ENCODE measurements at regions not wholly inside any gene's neighbourhood (a gene's known extent, or its start where the extent isn't known, plus 50 kb on each side); places are given as distances from the start of the nearest gene placed in this dataset.

DNA sequence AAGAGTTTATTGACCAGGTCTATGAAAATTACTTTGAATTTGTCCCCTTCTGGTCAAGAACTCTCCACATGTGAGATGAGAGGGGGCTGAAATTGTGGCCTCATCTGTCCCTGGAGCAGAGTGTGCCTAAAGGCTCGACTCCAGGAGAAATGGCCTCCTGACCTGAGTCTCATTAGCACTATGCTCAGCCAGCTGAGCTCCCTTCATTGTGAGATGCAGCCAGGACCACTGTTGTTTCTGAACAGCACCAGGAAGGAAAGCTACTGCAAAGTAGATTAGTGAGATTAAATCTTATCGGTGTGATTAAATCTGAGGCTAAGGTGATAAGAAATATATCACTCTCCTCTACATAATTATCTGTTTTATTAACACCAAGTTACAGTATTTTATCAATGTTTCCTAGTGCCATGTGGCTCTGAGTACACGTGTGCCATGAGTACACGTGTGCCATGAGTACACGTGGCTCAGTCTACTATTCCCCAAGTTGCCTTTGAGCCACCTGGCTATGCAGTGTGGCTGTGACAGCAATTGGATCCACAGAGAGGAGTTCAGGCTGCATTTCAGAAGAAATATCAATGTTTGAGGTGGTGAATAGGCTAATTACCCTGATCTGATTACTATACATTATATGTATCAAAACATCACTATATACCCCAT is 126.9 kb downstream of the IPMK start:
- Histone ChIP-seq H3K27ac (no peak overlapping the region), H3K9me3 (no peaks in the 10 kb centered on the region), H3K4me3 (no peak overlapping the region), H3K27me3 (no peaks in the 10 kb centered on the region), H3K4me1 (no peaks in the 10 kb centered on the region), H3K36me3 (no peaks in the 10 kb centered on the region)
- TF ChIP-seq, protein P1, sequence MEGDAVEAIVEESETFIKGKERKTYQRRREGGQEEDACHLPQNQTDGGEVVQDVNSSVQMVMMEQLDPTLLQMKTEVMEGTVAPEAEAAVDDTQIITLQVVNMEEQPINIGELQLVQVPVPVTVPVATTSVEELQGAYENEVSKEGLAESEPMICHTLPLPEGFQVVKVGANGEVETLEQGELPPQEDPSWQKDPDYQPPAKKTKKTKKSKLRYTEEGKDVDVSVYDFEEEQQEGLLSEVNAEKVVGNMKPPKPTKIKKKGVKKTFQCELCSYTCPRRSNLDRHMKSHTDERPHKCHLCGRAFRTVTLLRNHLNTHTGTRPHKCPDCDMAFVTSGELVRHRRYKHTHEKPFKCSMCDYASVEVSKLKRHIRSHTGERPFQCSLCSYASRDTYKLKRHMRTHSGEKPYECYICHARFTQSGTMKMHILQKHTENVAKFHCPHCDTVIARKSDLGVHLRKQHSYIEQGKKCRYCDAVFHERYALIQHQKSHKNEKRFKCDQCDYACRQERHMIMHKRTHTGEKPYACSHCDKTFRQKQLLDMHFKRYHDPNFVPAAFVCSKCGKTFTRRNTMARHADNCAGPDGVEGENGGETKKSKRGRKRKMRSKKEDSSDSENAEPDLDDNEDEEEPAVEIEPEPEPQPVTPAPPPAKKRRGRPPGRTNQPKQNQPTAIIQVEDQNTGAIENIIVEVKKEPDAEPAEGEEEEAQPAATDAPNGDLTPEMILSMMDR (IDR thresholded peaks at IDR 0.05): no peak
- intact Hi-C loops (cut with DNase I; ENCODE audit: low total_unique reads): no loop called here
- DNase-seq: no peak

DNA sequence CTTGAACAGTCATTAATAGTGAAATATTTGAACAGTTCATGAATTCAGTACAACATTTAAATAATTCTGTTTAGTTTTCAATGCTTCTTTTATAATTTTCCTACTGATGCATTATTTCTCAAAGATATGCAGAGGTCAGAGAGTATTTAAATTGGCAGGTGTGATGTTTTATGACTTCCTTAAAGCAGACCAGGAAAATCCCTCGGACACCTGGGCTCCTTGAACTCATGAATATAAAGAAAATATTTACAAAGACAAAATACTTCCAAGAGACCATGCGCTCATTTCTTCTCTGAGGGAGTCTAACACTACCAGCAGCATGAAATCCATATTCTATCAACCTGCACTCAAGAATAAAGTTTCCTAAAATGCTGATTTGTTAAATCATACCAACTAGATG is 127.6 kb downstream of the IPMK start:
- H3K9me3 ChIP-seq: no peaks in the 10 kb centered on the region
- no peak for DNase-seq
- no peaks in the 10 kb centered on the region for H3K36me3 ChIP-seq
- H3K4me3 ChIP-seq: no peak overlapping the region
- H3K4me1 ChIP-seq: no peaks in the 10 kb centered on the region
- intact Hi-C loops (cut with DNase I; ENCODE audit: low total_unique reads): no loop called here
- no peaks in the 10 kb centered on the region for H3K27me3 ChIP-seq
- TF ChIP-seq, protein P1 (IDR thresholded peaks at IDR 0.05): no peak
- H3K27ac ChIP-seq: no peak overlapping the region

DNA sequence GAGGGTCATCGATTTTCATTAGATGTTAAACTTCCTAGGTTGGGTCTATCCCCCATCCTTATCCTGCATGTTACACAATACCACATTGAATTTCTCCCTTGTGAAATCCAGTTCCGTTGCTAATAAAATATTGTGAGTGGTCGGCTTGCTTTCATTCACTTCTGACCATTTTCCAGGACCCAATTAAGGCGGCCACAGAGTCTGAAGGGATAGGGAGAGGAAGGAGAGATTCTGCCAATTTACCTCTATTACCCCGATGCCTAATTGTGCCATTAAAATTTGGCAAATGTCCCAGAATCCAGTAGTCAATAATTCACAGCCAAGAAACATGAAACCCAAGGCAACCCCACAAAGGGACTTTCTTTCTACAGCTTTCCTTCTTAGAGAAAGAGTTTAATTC is 129.9 kb downstream of the IPMK start:
- Histone ChIP-seq H3K4me3 (no peak overlapping the region), H3K27ac (no peak overlapping the region), H3K4me1 (no peaks in the 10 kb centered on the region), H3K9me3 (no peaks in the 10 kb centered on the region), H3K27me3 (no peaks in the 10 kb centered on the region), H3K36me3 (no peaks in the 10 kb centered on the region)
- TF ChIP-seq, protein P1 (IDR thresholded peaks at IDR 0.05): no peak
- intact Hi-C loops (cut with DNase I; ENCODE audit: low total_unique reads): no loop called here
- DNase-seq: no peak

DNA sequence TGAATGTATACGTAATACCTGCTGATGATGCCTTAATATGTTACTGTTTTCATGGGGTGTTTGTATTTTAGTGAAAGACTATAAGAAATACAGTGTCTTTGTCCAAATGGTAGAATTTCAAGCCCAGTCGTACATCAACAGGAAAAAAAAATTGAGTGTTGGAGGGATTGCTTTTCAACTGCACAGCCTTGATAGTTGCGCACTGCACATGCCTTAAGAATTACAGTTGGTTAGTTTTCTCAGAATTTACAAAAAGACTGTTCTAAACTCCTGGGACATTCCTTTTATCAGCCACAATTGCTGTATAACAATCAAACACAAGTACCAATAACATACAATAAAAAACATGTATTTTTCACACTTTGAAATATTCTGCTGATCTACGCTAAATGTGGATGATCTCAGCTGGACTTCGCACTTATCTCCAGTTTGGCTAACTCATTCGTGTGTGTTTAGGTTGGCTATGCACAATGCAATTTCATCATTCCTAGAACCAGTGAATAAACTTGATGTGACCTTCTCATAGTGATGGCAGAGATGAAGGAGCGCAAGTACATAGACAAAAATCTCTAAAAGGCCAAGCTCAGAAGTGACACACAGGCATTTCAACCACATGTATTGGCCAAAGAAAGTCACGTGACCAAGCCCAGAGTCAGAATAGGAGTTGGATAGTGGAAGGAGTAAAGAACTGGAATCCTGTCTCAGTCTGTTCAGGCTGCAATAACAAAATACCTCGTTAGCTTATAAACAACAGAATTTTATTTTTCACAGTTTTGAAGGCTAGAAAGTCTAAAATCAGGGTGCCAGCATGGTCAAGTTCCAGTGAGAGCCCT is 152.3 kb downstream of the IPMK start:
- Histone ChIP-seq H3K4me1 (no peaks in the 10 kb centered on the region), H3K36me3 (no peaks in the 10 kb centered on the region), H3K4me3 (no peak overlapping the region), H3K27me3 (no peaks in the 10 kb centered on the region), H3K9me3 (no peaks in the 10 kb centered on the region), H3K27ac (no peak overlapping the region)
- no peak for DNase-seq
- TF ChIP-seq, protein P1 (IDR thresholded peaks at IDR 0.05): no peak
- intact Hi-C loops (cut with DNase I; ENCODE audit: low total_unique reads): no loop called here

DNA sequence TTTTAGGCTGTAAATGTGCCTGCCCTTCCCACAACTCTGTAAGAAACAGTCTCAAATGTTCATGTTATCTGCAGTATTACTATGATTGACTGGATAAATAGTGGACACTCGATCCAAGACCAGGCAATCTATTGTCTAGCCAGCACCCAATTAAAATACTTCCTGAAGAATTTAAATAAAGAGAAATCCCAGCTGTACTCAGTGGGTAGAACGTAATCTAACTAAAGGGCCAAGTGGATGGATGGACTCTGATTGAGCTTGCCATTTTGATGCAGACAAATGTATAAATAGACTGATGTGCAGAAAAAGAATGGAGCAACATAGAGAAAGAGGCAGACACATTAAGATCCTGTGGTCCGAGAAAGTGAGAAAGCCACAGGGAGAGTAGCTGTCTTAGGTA is 158.0 kb downstream of the IPMK start:
- no peak for DNase-seq
- Histone ChIP-seq H3K27me3 (no peaks in the 10 kb centered on the region), H3K4me1 (peaks cover 0 to 2% (median 0%) of the 10 kb centered on the region in 4 donors), H3K27ac (no peak overlapping the region), H3K9me3 (no peaks in the 10 kb centered on the region), H3K4me3 (no peak overlapping the region), H3K36me3 (no peaks in the 10 kb centered on the region)
- intact Hi-C loops (cut with DNase I; ENCODE audit: low total_unique reads): no loop called here
- TF ChIP-seq, protein P1 (IDR thresholded peaks at IDR 0.05): no peak

Data from tibial artery (tissue), 4 donors.